Gastrocnemius medialis (tissue), 4 donors: ENCODE measurements at regions not wholly inside any gene's neighbourhood (a gene's known extent, or its start where the extent isn't known, plus 50 kb on each side); places are given as distances from the start of the nearest gene placed in this dataset.

Experiments used
- POLR2A ChIP-seq, 2 donors: fragments of 450-650 bp; IDR thresholded peaks; one replicate each; pipeline ENCODE4 v1.6.1; 2017; ENCODE audit warnings: antibody characterized with exemption in 2 of 2, mild to moderate bottlenecking in 2 of 2, moderate library complexity in 2 of 2
- TF ChIP-seq, protein P1 (sequence below), 5 experiments: fragments of 450-650 bp in 3 of 5; fragments of 200-600 bp in 2 of 5; sonication (generic) in 2 of 5; IDR thresholded peaks in 4 of 5; conservative IDR thresholded peaks in 1 of 5; 1 replicate in 4 of 5; 2 replicates in 1 of 5; pipeline ENCODE4 v1.5.1; 2016 to 2019; ENCODE audit warnings: antibody characterized with exemption in 5 of 5, mild to moderate bottlenecking in 3 of 5, moderate library complexity in 3 of 5

DNA sequence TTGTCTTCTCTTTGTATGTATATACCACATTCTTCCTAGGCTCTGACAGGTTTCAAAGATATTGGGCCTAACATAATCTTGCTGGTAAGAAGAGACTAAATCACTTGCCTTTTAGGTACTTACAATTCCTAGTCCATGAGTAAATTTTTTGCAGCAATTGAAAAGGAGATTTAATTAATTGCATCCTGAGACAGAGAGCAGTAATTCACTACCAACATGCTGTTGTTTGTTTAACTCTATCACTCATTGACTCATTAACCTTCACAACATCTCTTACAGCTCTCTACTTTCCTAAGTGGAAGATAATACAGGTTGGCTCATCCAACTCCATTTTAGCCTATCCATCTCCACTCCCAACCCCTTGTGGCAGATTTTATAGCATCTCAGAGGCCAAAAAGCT, 280.4 kb downstream of the ALDH8A1 start:
- TF ChIP-seq, protein P1, sequence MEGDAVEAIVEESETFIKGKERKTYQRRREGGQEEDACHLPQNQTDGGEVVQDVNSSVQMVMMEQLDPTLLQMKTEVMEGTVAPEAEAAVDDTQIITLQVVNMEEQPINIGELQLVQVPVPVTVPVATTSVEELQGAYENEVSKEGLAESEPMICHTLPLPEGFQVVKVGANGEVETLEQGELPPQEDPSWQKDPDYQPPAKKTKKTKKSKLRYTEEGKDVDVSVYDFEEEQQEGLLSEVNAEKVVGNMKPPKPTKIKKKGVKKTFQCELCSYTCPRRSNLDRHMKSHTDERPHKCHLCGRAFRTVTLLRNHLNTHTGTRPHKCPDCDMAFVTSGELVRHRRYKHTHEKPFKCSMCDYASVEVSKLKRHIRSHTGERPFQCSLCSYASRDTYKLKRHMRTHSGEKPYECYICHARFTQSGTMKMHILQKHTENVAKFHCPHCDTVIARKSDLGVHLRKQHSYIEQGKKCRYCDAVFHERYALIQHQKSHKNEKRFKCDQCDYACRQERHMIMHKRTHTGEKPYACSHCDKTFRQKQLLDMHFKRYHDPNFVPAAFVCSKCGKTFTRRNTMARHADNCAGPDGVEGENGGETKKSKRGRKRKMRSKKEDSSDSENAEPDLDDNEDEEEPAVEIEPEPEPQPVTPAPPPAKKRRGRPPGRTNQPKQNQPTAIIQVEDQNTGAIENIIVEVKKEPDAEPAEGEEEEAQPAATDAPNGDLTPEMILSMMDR (IDR thresholded peaks at IDR 0.05 in 4 of 5, conservative IDR thresholded peaks at IDR 0.05 in 1 of 5): no peak
- TF ChIP-seq POLR2A (IDR thresholded peaks at IDR 0.05): no peak
